Transverse colon (tissue), 4 donors: ENCODE measurements at regions not wholly inside any gene's neighbourhood (a gene's known extent, or its start where the extent isn't known, plus 50 kb on each side); places are given as distances from the start of the nearest gene placed in this dataset.

Experiments used
- CTCF ChIP-seq, 5 experiments: fragments of 200-600 bp in 3 of 5; fragments of 450-650 bp in 2 of 5; sonication (generic) in 3 of 5; IDR thresholded peaks; 1 replicate in 2 of 5; 2 replicates in 3 of 5; pipeline ENCODE4 v1.5.1; 2016 to 2017; ENCODE audit warnings: antibody characterized with exemption in 5 of 5, inconsistent platforms in 3 of 5, mild to moderate bottlenecking in 2 of 5, moderate library complexity in 1 of 5
- POLR2A ChIP-seq: fragments of 450-650 bp; IDR thresholded peaks from one replicate; pipeline ENCODE4 v1.6.1; 2016; ENCODE audit warnings: antibody characterized with exemption, mild to moderate bottlenecking, moderate library complexity
- POLR2AphosphoS5 ChIP-seq, 3 donors: sonication (generic); formaldehyde crosslinking; IDR thresholded peaks; one replicate each; pipeline ENCODE4 v1.6.1; 2016; ENCODE audit warnings: antibody characterized with exemption in 3 of 3

DNA sequence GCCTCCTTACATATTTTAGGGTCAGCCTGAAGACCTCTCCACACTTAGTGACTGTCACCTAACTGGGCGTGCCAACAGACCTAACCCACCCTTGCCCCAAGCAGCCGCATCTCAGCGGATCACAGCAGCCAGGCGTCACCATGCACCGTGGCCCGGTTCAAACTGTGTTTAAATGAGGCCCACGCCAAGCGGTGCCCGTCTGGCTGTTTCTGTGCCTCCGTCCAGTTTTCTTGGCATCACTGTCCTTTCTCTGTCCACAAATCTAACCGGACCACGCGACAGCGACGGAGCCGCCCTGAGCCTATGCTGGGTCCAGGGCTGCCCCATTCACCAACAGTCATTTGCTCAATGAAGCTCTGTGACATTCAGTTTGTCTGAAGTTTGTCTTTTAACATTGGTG, 393.3 kb downstream of the THBS2 start:
- TF ChIP-seq POLR2A (no peak), CTCF (IDR thresholded peaks at IDR 0.05) (no peak), POLR2AphosphoS5 (IDR thresholded peaks at IDR 0.05) (no peak)
